Spleen (tissue), 7 donors: ENCODE measurements at regions not wholly inside any gene's neighbourhood (a gene's known extent, or its start where the extent isn't known, plus 50 kb on each side); places are given as distances from the start of the nearest gene placed in this dataset.

Source experiments
- CTCF ChIP-seq, 11 experiments: fragments of 200-600 bp in 7 of 11; fragments of 450-650 bp in 4 of 11; sonication (generic) in 4 of 11; IDR thresholded peaks in 8 of 11; conservative IDR thresholded peaks in 3 of 11; 1 replicate in 7 of 11; 2 replicates in 4 of 11; pipeline versions ENCODE4 v1.4.0 to v1.8.0; 2016 to 2021; ENCODE audit warnings: antibody characterized with exemption in 11 of 11, inconsistent platforms in 4 of 11, mild to moderate bottlenecking in 1 of 11
- POLR2A ChIP-seq, 3 donors: fragments of 450-650 bp; IDR thresholded peaks; one replicate each; pipeline ENCODE4 v1.5.1; 2017; ENCODE audit warnings: antibody characterized with exemption in 3 of 3, mild to moderate bottlenecking in 1 of 3
- POLR2AphosphoS5 ChIP-seq, 3 donors: sonication (generic); formaldehyde crosslinking; IDR thresholded peaks; one replicate each; pipeline ENCODE4 v1.5.1; 2017; ENCODE audit warnings: antibody characterized with exemption in 3 of 3
- donor health status: DM: no; HTN: no; CAD: no; lungs with moderate emphysema.
- donor health status: DM: no; HTN: no; CAD: no.
- donor health status: DM: no; HTN: no; CAD: no.

- TF ChIP-seq CTCF (IDR thresholded peaks at IDR 0.05 in 8 of 11, conservative IDR thresholded peaks at IDR 0.05 in 3 of 11): no peak
- no peak for TF ChIP-seq POLR2AphosphoS5 (IDR thresholded peaks at IDR 0.05)
- TF ChIP-seq POLR2A (IDR thresholded peaks at IDR 0.05): no peak
Observed at GRCh38 chr1:234732260-234732659, 122.3 kb upstream of the IRF2BP2 start.
